ENCODE measurements at regions not wholly inside any gene's neighbourhood (a gene's known extent, or its start where the extent isn't known, plus 50 kb on each side); places are given as distances from the start of the nearest gene placed in this dataset.
"Not testable (repeated sequence)": the region's sequence is repeated elsewhere in the genome, so short reads cannot be mapped to it uniquely, and the experiment has no call there.

GRCh38 chrY:7355891-7356290 is 444.3 kb upstream of the AMELY start:
- not testable (repeated sequence) for H2AFZ ChIP-seq; H3K9me3 Mint-ChIP-seq; H3K4me3 ChIP-seq; DNase-seq (ENCODE audit: low spot score); ATAC-seq; H3K27ac Mint-ChIP-seq; H3K4me2 ChIP-seq; H3K27me3 Mint-ChIP-seq (ENCODE audit: insufficient read depth, low read depth, poor library complexity); H3K27me3 ChIP-seq (ENCODE audit: insufficient read depth); H4K20me1 ChIP-seq (replicated peaks; ENCODE audit: insufficient read depth); H3K79me2 ChIP-seq (replicated peaks; ENCODE audit: insufficient read depth); H3K4me3 Mint-ChIP-seq; H3K36me3 ChIP-seq (ENCODE audit: insufficient read depth); H3F3A ChIP-seq (replicated peaks; ENCODE audit: low read depth); H3K27ac ChIP-seq (ENCODE audit: low read depth); H3K9me2 ChIP-seq (ENCODE audit: insufficient read depth)
- H3K4me1 Mint-ChIP-seq, result peaks cover 15% of the 10 kb centered on the region
- H3K36me3 Mint-ChIP-seq (ENCODE audit: low read depth), result peaks cover 54% of the 10 kb centered on the region
- H3K4me1 ChIP-seq (ENCODE audit: insufficient read depth), result peaks cover 14% of the 10 kb centered on the region; the same call in 1 of the 2 replicates

DNA sequence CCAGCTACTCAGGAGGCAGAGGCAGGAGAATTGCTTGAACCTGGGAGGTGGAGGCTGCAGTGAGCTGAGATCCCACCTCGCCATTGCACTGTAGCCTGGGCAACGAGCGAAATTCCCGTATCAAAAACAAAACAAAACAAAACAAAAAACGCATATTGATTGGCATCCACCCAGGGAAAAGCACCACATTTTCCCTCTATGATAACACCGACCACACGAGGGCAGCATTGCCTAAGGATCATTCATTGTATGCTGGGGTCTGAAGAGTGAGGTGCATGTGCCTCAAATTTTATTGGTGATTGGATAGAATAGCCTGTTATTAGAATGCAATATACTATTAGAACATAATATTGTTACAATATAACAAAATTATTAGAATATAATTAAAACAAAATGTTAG is 433.1 kb upstream of the AMELY start:
- TF ChIP-seq, protein P1, sequence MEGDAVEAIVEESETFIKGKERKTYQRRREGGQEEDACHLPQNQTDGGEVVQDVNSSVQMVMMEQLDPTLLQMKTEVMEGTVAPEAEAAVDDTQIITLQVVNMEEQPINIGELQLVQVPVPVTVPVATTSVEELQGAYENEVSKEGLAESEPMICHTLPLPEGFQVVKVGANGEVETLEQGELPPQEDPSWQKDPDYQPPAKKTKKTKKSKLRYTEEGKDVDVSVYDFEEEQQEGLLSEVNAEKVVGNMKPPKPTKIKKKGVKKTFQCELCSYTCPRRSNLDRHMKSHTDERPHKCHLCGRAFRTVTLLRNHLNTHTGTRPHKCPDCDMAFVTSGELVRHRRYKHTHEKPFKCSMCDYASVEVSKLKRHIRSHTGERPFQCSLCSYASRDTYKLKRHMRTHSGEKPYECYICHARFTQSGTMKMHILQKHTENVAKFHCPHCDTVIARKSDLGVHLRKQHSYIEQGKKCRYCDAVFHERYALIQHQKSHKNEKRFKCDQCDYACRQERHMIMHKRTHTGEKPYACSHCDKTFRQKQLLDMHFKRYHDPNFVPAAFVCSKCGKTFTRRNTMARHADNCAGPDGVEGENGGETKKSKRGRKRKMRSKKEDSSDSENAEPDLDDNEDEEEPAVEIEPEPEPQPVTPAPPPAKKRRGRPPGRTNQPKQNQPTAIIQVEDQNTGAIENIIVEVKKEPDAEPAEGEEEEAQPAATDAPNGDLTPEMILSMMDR (conservative IDR thresholded peaks at IDR 0.05; ENCODE audit: low read depth in 2 of 2), result peak; percentile 65 to 73
- TF ChIP-seq JUNB (IDR thresholded peaks at IDR 0.05; ENCODE audit: unreplicated experiment) (no peak), EZH2phosphoT487 (IDR thresholded peaks at IDR 0.05; ENCODE audit: unreplicated experiment) (no peak)
- TF ChIP-seq, protein P2, sequence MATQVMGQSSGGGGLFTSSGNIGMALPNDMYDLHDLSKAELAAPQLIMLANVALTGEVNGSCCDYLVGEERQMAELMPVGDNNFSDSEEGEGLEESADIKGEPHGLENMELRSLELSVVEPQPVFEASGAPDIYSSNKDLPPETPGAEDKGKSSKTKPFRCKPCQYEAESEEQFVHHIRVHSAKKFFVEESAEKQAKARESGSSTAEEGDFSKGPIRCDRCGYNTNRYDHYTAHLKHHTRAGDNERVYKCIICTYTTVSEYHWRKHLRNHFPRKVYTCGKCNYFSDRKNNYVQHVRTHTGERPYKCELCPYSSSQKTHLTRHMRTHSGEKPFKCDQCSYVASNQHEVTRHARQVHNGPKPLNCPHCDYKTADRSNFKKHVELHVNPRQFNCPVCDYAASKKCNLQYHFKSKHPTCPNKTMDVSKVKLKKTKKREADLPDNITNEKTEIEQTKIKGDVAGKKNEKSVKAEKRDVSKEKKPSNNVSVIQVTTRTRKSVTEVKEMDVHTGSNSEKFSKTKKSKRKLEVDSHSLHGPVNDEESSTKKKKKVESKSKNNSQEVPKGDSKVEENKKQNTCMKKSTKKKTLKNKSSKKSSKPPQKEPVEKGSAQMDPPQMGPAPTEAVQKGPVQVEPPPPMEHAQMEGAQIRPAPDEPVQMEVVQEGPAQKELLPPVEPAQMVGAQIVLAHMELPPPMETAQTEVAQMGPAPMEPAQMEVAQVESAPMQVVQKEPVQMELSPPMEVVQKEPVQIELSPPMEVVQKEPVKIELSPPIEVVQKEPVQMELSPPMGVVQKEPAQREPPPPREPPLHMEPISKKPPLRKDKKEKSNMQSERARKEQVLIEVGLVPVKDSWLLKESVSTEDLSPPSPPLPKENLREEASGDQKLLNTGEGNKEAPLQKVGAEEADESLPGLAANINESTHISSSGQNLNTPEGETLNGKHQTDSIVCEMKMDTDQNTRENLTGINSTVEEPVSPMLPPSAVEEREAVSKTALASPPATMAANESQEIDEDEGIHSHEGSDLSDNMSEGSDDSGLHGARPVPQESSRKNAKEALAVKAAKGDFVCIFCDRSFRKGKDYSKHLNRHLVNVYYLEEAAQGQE (IDR thresholded peaks at IDR 0.05; ENCODE audit: unreplicated experiment), result no peak
- Mint-ChIP-seq H3K9me3 (no peaks in the 10 kb centered on the region), H3K4me1 (peaks cover 11% of the 10 kb centered on the region; the same call in 1 of the 3 replicates), H3K36me3 (ENCODE audit: low read depth) (peaks cover 37% of the 10 kb centered on the region), H3K27me3 (ENCODE audit: insufficient read depth, low read depth, poor library complexity) (peaks cover 2% of the 10 kb centered on the region), H3K4me3 (no peak overlapping the region), H3K27ac (no peak overlapping the region)
- no peaks in the 10 kb centered on the region for H3F3A ChIP-seq (replicated peaks; ENCODE audit: low read depth)
- H3K4me3 ChIP-seq, result no peak overlapping the region
- no peak overlapping the region for H2AFZ ChIP-seq
- no peaks in the 10 kb centered on the region; the same call in 1 of the 2 replicates for H4K20me1 ChIP-seq (replicated peaks; ENCODE audit: insufficient read depth)
- peak; percentile 67 for DNase-seq (ENCODE audit: low spot score)
- no peak overlapping the region for H3K27ac ChIP-seq (ENCODE audit: low read depth)
- no peaks in the 10 kb centered on the region for H3K9me2 ChIP-seq (ENCODE audit: insufficient read depth)
- H3K79me2 ChIP-seq (replicated peaks; ENCODE audit: insufficient read depth), result no peaks in the 10 kb centered on the region
- no peak overlapping the region for H3K4me2 ChIP-seq
- H3K27me3 ChIP-seq (ENCODE audit: insufficient read depth), result no peaks in the 10 kb centered on the region
- no peaks in the 10 kb centered on the region for H3K4me1 ChIP-seq (ENCODE audit: insufficient read depth)
- H3K36me3 ChIP-seq (ENCODE audit: insufficient read depth), result 0 out of 2 replicates have a peak, but pooled peaks cover 4% of the 10 kb centered on the region
- peak; percentile 50; the same call in 1 of the 3 replicates for ATAC-seq

DNA sequence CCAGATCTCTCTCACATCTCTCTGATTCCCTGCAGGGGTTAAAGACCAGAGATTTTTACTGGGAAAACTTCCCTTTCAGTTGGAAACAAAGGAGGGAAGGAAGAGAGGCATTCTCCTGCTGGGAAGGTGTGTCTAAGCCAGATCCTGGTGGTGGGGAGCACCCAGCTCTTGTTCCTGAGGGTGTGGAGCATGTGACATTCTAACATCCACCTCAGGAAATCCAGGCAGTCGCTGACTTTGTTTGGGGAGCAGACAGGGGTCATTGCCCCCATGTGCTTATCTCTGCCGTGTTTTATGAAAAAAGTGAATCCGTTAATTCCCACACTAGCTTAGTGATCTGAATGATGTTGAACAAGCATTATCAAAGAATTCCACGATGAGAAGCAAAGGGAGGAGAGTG is 431.7 kb upstream of the AMELY start:
- no peak overlapping the region for H2AFZ ChIP-seq
- H3K36me3 ChIP-seq (ENCODE audit: insufficient read depth), result 0 out of 2 replicates have a peak, but pooled peaks cover 4% of the 10 kb centered on the region
- ATAC-seq (peak; percentile 32; the same call in 2 of the 3 replicates), DNase-seq (ENCODE audit: low spot score) (peak; percentile 13)
- H3K27ac ChIP-seq (ENCODE audit: low read depth), result no peak overlapping the region
- Mint-ChIP-seq H3K9me3 (no peaks in the 10 kb centered on the region), H3K27me3 (ENCODE audit: insufficient read depth, low read depth, poor library complexity) (peaks cover 4% of the 10 kb centered on the region), H3K4me3 (no peak overlapping the region), H3K27ac (no peak overlapping the region), H3K36me3 (ENCODE audit: low read depth) (peaks cover 41% of the 10 kb centered on the region), H3K4me1 (peaks cover 17% of the 10 kb centered on the region)
- no peaks in the 10 kb centered on the region; the same call in 1 of the 2 replicates for H4K20me1 ChIP-seq (replicated peaks; ENCODE audit: insufficient read depth)
- H3K9me2 ChIP-seq (ENCODE audit: insufficient read depth), result no peaks in the 10 kb centered on the region
- H3K4me1 ChIP-seq (ENCODE audit: insufficient read depth), result no peaks in the 10 kb centered on the region
- no peaks in the 10 kb centered on the region for H3K79me2 ChIP-seq (replicated peaks; ENCODE audit: insufficient read depth)
- no peaks in the 10 kb centered on the region for H3F3A ChIP-seq (replicated peaks; ENCODE audit: low read depth)
- no peak overlapping the region for H3K4me2 ChIP-seq
- H3K27me3 ChIP-seq (ENCODE audit: insufficient read depth), result no peaks in the 10 kb centered on the region
- no peak overlapping the region for H3K4me3 ChIP-seq
- TF ChIP-seq NANOG (IDR thresholded peaks at IDR 0.05; ENCODE audit: borderline replicate concordance) (no peak), POLR2AphosphoS5 (IDR thresholded peaks at IDR 0.05; ENCODE audit: low read depth) (no peak)

Data from GM23338 (cell line).